ENCODE measurements at regions not wholly inside any gene's neighbourhood (a gene's known extent, or its start where the extent isn't known, plus 50 kb on each side); places are given as distances from the start of the nearest gene placed in this dataset.
A peak's percentile ranks its signal among the peaks of the same experiment; 100 is the strongest.

GRCh38 chr4:11543706-11544105 is 115.0 kb upstream of the HS3ST1 start:
- DNase-seq (ENCODE audit: low read depth) = peak; percentile 51

GRCh38 chr4:11542952-11543351 is 114.3 kb upstream of the HS3ST1 start:
- DNase-seq (ENCODE audit: low read depth) = no peak

DNA sequence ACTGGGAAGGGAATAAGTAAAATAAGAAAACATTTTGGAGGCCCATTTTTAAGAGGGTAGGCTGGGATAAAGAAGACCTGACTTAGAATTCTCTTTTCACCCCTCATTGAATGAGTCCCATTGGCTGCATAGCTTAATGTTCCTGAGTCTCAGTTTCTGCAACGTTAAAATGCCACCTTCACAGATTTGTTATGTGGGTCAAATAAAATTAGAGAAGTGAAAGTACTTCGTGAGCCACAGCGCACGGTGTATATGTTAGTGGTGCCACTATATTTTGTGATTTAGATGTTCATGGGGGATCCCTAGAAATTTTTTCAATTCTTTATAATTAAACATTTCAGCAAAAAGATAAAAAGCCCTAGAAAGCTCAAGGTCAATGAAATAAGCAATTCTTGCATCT is 109.2 kb upstream of the HS3ST1 start:
- DNase-seq (ENCODE audit: low read depth) = no peak

- DNase-seq (ENCODE audit: low read depth) = no peak
These were observed 106.6 kb upstream of the HS3ST1 start for GRCh38 chr4:11535333-11535732.

- no peak for DNase-seq (ENCODE audit: low read depth)
These were observed 106.1 kb upstream of the HS3ST1 start for GRCh38 chr4:11534623-11535302.

DNA sequence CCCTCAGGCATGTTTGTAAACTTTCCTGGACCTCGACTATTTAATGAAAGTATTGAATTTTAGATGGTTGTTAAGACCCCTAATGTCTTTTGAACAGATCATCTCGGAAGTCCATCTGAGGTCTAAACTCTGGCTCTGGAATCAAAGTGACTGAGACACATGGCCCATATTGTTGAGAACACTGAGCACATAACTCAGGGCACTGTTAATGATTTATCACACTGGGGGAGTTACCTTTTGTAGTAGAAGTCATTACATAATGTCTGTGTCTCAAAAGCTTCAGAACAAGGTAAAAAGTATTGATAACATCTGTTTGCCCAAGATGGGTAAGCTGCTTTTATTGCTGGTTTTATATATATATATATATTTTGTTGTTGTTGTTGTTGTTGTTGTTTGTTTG is 103.4 kb upstream of the HS3ST1 start:
- no peak for DNase-seq (ENCODE audit: low read depth)

GRCh38 chr4:11529625-11530201 is 101.0 kb upstream of the HS3ST1 start:
- peak; percentile 39 for DNase-seq (ENCODE audit: low read depth)

- DNase-seq (ENCODE audit: low read depth) = peak; percentile 23
These were observed 96.4 kb upstream of the HS3ST1 start for GRCh38 chr4:11525085-11525484.

DNA sequence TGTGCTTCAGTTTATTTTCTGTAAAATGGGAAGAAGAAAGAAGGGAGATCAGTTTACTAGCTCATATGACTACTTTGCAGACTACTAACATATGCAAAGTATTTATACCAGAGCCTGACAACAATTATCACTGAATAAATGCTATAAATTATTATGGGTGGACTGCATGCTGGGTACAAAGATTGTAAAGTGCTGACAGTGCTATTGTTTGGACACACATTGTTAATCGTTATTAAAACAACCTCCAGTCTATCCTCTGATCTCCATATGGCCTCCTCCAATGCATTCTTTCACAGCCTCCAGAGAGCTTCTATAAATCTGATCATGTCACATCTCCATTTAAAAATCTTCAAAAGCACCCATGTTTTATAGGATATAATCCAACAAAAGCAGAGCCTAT is 90.1 kb upstream of the HS3ST1 start:
- no peak for DNase-seq (ENCODE audit: low read depth)

DNA sequence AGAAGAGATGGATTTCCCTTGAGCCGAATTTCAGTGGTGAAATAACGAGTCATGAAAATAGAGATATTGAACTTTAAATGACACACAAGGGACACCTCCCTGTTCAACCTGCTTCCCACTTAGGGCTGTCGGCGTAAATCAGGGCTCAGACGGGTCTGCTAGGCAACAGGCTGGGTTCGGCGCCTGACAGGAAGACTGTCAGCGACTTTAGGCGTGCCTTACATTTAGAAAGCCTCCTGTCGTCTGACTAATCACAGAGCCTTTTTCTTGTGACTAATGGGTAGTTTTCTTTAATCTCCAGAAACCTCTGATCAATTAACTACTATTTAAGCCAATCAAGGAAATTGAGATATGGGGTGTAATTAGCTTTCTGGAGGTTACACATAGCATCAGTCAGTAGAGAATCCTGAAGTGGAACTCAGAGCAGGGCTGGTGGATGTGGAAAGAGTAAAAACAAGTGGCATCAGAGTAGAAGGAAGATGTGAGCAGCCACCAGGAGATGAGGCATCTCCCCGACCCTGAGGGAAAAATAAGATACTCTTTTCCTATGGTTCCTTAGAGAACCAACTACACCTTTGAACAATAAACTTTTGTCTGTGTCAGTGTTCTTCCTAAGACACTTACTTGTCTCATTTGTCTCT is 86.2 kb upstream of the HS3ST1 start:
- DNase-seq (ENCODE audit: low read depth) = no peak

DNA sequence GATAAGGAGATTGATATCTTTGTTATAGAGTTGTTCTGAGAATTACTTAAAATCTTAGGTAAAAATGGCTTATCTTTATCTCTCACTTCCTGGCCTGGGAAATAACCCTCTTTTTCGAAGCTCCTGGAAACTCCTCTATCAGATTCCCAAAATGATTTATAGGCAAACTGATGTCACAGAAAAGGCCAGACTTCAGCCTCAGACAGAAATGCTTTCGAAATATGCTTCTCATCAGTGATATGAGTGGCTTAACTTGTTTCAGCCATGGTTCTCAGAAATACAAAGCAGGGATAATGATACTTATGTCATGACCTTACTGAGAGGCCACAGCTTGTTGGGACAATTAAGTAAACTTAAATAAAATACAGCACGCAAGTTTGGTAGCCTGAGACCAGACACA is 85.3 kb upstream of the HS3ST1 start:
- no peak for DNase-seq (ENCODE audit: low read depth)

GRCh38 chr4:11512871-11513270 is 84.2 kb upstream of the HS3ST1 start:
- no peak for DNase-seq (ENCODE audit: low read depth)

DNA sequence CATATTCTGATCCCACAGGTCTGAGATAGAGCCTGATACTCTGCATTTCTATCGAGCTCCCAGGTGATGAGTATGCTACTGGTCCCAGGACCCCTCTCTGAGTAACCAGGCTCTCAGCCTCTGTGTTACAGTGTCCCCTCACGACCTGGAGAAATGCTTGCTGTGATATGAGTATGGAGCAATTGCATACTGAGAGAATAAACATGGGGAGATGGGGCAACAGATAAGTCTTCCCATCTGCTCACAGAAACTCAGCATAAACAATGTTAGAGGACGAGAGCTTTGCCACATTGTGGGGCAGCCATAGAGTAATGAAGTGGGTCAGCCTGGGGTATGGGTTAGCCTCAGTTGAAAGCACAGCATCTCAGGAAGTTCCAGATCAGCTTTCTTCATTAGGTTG is 82.6 kb upstream of the HS3ST1 start:
- no peak for DNase-seq (ENCODE audit: low read depth)

DNA sequence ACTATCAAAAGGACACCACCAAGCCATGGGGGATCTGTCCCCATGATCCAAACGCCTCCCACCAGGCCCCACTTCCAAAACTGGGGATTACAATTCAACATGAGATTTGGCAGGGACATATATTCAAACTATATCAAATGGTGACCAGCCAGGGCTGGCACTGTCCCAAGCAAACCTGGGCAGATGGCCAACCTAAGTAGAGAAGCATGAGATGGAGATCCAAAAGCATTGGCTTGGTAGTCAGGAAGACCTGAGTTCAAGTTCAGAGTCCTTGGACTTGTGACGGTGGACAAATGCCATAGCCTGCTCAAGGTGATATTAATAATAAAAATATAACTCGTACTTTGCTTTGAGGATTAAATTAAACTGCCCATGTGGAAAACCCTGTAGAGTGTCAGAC is 79.2 kb upstream of the HS3ST1 start:
- no peak for DNase-seq (ENCODE audit: low read depth)

GRCh38 chr4:11506194-11506593 is 77.5 kb upstream of the HS3ST1 start:
- no peak for DNase-seq (ENCODE audit: low read depth)

DNA sequence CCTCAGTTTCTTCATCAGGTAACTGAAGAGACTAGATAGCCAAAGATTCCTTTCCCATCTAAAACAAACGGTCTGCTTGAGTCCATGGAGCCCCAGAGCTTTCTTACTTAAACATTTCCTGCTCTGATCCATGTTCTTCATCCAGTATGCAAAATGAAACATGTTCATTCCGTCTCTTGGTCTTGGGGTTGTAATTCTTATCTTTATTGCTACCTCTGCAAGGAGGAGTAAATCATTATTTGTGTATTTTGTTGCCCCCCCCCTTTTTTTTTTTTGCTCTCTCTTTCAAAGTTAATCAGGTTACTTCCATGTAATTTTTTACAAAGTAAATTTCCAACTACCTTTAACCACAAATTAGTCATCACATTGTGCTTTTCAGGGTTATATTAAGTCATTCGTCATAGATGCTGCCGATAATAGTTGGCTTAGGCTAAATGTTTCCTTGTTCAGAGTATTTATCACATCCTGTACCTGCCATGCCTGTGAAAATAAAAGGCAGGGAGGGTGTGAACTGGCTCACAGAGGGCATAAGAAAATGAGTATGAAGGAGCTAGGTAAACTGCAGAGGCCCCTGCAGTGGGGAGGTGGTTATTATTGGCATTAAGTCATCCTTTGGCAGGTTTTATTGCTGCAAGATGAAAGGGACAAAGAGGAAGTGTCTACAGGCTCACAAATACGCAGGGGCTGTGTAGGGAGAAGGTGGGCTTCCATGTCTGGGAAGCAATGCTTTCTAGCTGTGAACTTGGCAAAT is 76.7 kb upstream of the HS3ST1 start:
- DNase-seq (ENCODE audit: low read depth) = peak; percentile 87

GRCh38 chr4:11503166-11503565 is 74.5 kb upstream of the HS3ST1 start:
- no peak for DNase-seq (ENCODE audit: low read depth)

- peak; percentile 30 for DNase-seq (ENCODE audit: low read depth)
These were observed 69.3 kb upstream of the HS3ST1 start for GRCh38 chr4:11497972-11498371.

DNA sequence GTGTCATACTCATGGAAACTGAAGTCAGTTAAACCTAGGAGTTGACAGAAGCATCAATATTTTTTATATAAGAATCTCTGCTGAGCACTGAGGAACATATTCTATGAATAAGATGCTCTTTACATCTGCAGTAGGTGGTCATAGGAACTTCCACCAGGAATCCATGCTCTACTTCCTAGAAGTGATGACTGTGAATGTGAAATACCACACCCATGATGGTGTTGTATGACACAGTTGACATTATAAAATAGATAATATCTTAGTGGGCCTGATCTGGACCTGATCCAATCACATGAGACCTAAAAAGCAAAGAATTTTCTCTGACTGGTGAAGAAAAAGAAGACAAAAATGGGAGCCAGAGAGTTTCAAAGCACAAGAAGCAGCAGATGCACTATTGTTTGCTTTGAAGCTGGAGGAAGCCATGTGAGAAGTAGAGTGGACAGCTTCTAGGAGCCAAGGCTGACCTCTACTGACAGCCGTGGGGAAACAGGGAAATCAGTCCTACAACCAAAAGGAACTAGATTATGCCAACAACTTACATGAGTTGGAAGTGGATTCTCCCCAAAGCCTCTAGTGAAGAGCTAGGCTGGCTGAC is 68.6 kb upstream of the HS3ST1 start:
- peak; percentile 27 for DNase-seq (ENCODE audit: low read depth)

GRCh38 chr4:11496351-11496829 is 67.7 kb upstream of the HS3ST1 start:
- DNase-seq (ENCODE audit: low read depth) = peak; percentile 76

- DNase-seq (ENCODE audit: low read depth) = no peak
These were observed 67.1 kb upstream of the HS3ST1 start for GRCh38 chr4:11495818-11496217.

- DNase-seq (ENCODE audit: low read depth) = no peak
These were observed 66.6 kb upstream of the HS3ST1 start for GRCh38 chr4:11495291-11495690.
